ENCODE measurements at regions not wholly inside any gene's neighbourhood (a gene's known extent, or its start where the extent isn't known, plus 50 kb on each side); places are given as distances from the start of the nearest gene placed in this dataset.
"Not testable (repeated sequence)": the region's sequence is repeated elsewhere in the genome, so short reads cannot be mapped to it uniquely, and the experiment has no call there.

DNA sequence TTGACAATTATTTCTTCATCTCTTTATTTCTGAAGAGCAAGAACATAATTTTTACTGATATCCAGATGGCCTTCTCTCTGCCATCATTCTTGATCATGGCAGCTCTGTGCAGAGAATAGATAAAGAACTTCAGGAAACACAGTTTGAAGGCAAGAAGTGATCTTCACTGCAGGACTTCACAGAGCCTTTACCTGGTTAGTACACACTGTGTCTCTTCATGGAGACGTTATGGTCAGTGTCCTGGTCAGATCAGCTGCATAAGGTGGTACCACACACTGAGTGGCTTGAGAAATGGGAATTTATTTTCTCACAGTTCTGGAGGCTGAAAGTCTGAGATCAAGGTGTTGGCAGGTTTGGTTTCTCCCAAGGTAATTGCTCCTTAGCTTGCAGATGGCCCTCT, 129.5 kb downstream of the UTP18 start:
- no peak for DNase-seq

DNA sequence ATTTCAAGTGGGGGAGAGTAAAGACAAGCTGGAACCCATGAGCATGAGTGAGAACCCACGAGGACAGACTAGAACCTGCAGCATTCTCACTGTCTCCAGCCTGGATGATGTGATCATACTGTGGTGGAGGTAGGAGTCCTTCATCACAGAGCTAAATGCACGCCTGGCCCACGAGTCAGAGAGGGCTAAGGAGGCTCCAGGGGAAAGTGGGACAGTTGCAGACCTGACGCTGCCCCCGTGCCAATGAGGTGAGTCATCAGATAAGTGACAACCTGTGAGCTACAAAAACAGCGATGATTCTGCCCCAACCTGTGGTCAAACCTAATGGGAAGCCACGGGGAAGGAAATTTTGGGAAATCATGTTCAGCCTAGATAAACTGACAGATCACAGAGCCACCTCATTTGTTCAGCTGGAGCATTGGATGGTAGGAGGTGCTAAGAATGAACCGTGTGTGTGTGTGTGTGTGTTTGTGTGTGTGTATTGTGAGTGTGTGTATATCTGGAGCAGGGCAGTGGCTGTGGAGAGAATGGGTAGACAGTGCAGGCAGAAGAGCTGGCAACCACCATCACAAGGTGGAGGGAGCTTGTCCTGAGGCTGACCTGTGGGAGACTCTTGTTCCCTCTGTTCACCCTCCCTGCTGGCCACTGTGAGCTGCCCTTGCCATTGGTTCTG, 131.8 kb downstream of the UTP18 start:
- no peak for DNase-seq

DNA sequence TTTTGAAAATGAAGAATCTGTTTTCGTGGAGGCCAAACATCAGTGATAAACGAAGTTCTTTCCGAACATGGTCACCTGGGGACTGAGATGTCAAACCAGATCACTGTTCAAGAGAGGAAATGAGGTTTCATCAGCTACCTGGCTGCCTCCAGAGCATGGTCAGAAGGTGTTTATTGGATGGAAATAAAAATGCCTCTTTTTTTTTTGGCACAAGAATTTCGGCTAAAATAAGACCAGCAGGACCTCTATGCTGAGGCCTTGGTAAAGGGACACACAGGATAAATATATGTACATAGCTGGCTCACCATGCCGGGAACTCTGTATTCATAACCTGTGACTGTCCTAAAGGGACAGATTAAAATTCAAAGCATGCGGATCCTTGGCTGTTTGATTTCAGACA, 135.3 kb downstream of the UTP18 start:
- no peak for DNase-seq

DNA sequence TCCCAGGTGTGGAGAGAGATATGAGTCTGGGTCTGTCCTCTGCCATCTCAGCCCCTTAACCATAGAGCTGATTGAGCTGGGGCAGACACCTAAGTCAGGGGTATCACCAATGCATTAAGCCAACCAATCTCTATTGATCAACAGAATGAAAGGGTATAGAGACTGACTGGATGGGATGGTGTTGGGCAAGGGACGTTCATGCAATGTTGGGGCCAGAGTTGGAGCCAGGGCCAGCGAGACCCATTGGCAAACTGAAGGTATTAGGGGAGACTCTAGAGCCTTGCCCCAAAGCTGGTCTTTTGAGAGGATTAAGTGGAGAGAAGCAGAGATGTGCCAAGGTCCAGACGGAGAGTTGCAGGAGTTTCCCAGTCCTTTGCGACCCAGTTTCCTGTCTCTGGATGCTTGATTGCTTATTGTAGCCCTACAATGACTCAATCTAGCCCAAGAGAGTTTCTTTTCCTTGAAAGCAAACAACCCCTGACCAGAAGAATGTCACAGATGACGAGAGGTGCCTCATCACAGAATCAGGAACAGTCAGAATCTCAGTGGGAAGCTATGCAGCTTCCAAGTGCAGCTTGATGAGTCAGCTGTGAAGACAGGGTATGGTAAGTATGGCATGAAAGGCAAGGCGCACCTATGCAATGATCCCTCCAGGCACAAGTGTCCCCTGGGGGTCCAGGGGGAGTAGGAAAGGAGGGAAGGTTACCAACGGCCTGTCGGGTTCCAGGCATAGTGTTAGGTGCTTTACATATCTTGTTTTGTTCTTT, 137.2 kb downstream of the UTP18 start:
- DNase-seq, result no peak

DNA sequence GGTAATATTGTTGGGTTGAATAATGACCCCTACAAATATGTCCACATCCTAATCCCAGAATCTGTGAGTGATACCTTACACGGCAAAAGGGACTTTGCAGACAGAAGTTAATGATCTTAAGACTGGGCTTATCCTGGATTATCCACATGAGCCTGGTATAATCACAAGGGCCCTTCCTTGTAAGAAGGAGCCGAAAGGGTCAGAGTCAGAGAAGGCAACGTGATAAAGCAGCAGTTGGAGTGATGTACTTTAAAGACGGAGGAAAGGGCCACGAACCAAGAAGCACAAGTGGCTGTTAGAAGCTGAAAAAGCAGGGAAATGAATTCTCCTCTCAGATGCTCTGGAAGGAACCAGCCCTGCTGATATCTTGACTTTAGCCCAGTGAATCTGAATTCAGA, 137.8 kb downstream of the UTP18 start:
- no peak for DNase-seq

DNA sequence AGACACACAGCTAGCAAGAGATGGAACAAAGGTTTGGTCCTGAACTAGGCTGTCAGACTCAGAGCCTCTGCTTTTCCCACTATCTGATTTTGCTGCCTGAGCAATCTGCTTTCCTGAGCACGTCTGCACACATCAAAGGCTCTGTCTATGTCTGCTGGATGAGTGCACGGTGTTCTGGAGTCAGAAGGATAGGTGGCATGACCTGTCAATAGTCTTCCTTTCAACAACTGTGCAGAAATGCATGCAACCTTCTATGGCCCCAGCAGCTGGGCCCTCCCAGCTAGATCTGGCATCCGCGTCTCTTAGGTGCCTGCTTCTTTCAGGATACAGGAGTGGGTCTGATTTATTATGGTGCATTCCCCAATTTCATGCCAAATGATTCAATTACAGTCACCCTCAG, 138.3 kb downstream of the UTP18 start:
- DNase-seq, result no peak

DNA sequence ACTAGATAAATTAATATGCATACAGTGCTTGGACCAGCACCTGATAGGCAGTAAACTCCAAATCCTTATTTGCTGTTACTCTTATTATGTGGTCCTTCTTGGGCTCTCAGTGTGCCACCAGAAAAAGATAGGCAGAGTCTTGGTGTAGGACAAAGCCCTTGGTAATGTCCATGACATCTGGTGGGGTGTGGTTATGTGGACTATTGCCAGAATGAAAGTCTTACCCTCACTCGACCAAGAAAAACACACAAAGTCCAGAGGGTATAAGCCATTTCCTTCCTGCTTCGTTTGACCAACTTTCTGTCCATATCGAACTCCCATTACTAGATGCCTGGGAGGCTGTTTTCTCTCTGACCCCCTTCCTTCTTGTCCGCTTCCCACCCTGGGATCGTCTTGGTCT, 140.9 kb downstream of the UTP18 start:
- no peak for DNase-seq

DNA sequence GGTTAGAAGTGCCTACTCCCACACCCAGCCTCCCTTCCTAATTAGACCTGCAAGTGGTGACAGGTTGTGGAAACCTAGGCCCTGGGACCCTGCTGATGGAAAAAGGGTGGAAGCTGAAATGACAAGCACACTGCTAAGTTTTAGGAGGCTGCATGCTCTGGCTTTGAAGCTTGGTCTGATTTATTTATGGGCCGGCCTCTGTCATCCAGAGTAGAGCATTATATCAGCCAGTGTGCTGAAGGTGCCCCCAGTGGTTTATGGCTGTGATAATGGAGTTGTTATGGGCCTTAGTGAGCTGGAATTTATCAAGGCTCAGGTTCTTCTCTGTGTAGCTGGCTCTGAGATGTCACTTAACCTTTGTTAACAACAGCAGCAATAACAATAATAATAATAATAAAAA, 142.6 kb downstream of the UTP18 start:
- no peak for DNase-seq

DNA sequence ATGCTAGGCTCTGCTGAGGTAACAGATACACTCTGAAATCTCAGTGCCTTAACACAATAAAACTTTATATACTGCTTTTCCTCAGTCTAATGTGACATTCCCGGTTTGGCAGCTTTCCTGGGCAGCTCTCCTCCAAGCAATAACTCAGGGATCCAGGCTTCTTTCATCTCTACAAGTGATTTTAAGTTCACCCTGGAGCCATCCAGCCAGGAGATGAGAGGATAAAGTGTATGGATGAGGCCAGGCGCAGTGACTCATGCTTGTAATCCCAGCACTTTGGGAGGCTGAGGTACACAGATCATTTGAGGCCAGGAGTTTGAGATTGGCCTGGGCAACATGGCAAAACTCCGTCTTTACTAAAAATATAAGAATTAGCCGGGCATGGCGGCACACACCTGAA, 147.2 kb downstream of the UTP18 start:
- DNase-seq, result no peak

DNA sequence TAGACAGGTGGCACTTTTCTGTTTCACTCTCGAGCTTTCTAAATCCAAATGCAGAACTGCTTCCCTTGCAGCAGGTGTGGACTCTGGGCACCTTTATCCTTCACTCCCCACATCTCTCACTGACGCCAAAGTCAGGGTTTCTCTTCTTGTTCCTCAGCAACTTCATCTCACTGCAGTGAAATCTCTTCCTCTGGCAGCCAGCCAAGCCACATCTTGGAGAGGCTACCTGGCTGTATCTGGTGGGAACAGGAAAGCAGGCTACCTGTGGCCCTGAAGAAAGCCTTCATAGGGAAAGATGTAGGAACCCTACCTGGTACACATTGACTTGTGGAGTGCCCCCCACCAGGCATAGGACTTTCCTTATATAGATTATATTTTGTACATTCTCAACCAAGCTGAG, 159.1 kb downstream of the UTP18 start:
- no peak for DNase-seq

DNA sequence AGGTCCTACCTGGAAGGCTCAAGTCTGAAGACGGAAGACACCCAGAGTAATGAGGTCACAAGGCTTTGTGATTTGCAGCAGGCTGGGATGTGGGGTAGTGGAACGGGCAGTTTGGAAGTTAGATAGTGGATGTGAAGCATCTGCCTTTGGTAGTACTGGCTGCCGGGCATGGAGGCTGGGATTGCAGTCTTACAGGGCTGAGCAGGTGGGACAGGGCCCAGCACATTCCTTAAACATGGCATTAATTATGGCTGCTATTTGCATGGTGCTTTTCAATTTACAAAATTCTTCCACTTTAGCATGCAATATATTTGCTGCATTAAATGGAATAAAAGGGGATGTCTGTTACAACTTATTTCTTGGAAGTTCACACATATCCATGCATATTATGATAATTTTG, 161.2 kb downstream of the UTP18 start:
- no peak for DNase-seq

DNA sequence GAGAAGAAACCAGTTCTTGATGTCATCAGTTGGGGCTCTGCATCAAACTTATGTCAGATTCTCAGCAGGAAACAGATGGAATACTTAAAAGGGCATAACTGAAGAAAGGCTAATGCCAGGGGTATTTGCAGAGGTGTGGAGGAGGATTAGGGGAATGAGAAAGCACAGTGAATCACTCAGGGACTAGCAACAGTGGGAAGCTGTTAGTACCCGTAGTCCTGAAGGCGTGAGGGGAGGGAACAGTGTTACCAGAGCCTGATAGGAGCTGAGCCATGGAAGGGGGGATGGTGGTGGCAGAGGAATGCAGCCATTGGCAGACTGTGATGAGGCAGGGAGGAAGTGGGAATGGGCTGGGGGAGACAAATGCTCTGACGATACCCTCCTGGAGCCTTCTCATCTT, 162.3 kb downstream of the UTP18 start:
- no peak for DNase-seq

DNA sequence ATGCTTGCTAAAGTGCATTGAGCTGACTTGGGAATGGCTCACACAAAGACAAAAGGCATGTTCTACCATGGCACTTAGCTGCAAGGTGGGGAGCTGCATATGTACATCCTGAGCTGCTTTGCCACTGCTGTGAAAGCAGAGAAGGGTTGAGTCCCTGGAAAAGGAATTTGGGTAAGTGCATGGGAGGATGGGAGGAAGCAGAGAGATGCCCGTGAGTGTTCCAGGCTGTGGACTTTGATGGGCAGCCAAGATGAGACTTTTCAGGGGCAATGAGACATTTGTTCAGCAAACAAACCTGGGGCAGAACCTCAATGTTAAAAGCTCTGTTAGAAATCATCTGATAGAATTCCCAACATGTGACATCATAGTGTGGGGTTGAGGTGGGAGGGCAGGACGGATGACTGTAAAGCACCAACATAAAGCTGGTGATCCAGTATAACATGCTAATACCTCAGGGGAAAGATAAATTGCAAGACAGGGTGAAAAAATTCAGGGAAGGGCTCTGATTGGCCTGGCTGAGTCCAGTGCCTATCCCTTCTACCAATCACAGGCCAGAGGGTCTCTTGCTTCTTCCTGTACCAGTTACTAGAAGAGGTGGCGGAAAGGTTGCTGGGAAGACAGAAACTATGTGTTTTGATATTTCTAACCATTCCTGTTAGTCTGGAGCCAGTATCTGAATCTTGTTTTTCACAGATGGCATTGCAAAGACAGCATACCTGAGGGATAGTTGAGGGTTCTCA, 163.2 kb downstream of the UTP18 start:
- DNase-seq, result no peak

DNA sequence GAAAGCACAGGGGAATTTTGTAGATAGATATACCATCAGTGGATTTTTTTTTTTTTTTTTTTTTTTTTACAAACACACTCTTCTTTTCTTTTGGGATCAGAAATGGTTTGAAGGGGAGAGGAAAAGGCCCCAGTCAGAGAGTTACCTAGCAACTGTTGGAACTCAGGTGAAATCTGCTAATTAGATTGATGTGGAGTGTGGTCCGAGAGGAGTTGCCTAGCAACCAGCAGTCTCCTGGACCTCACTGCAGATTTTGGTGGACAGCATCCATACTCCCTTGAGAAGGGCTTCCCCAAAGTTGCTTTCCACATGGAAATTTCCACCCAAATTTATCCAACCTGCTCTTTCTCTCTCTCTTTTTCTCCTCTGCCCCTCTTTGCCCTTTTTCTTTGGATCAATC, 165.4 kb downstream of the UTP18 start:
- no peak for DNase-seq

DNA sequence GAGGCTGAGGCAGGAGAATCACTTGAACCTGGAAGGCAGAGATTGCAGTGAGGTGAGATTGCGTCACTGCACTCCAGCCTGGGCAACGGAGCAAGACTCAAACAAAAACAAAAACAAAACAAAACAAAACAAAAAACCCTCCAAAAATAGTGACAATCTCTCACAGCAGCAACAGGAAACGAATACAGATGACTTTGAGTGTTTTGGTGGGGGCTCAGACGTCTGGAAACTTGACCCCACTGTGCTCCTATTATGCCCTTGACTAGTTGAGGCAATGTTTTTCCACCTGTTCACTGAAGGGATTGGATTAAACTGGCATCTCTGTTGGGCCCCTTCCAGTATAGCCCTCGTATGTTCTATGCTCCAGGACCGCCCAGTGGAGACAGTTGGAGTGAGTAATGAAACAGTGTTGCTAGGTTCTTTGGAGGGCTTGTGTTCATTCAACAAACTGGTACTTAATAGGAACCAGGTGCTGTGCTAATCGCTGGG, 167.0 kb downstream of the UTP18 start:
- DNase-seq, result peak; percentile 29

DNA sequence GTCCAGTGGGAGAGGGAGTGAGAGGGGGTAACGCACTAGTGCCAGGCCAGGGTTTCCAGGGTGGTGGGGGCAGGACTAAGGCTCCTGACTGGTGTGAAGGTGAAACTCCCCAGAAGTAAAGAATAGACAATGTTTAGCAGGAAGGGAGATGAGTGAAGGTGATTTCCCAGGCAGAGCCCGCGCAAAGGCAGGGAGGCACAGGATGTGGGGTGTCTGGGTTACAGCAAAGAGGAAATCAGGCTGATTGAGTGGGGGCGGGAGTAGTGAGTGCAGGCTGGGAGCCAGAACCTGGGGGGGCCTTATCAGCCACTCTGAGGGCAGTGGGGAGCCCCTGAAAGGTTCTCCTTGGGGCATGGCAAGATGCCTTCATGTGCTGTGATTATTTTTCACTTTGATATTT, 167.5 kb downstream of the UTP18 start:
- peak; percentile 78 for DNase-seq

DNA sequence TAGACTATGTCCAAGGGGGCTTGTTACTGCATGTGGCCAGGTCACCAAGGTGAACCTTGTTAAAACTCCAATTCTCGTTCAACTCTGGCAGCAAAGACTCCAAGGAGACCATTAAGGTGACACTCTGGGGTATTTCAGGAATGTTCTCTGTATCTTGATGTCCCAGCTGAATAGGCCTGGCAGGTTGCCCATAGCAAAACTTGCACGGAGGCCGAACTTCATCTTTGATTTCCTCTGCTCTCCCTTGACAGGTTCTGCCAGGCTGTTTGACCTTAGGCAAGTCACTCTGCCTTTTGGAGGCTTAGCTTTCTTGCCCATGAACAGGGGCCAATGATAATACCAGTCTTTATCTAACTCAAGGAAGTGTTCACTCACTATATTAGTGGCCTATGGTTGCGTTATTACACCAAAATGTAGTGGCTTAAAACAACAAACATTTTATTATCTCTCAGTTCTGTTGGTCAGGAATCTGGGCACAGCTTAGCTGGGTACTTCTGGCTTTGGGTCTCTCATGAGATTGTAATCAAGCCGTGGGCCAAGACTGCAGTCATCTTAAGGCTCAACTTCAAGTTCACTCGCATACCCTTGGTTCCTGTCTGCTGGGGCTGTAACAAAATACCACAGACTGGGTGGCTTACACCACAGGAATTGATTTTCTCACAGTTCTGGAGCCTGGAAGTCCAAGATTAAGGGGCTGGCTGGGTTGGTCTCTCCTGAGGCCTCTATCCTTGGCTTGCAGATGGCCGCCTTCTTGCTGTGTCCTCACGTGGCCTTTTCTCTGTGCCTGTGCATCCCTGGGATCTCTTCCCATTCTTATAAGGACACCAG, 168.5 kb downstream of the UTP18 start:
- DNase-seq, result no peak

DNA sequence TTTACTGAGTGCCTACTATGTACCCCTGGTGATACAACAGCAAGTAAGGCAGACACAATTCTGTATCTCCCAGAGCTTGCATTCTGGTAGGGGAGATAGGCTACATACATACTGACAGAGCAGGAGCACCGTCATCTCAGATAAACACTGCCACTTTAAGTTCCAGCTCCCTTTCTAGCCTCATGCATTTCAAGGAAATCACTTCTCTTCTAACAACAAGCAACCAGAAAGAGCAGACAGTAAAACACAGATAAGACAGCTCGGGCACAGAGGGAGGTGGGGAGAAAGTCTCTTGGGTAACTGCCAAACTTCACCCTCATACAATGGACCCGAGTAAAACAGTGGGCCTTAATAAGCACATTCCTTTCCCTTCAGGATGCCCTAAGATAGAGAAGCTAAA, 169.6 kb downstream of the UTP18 start:
- not testable (repeated sequence) for DNase-seq

DNA sequence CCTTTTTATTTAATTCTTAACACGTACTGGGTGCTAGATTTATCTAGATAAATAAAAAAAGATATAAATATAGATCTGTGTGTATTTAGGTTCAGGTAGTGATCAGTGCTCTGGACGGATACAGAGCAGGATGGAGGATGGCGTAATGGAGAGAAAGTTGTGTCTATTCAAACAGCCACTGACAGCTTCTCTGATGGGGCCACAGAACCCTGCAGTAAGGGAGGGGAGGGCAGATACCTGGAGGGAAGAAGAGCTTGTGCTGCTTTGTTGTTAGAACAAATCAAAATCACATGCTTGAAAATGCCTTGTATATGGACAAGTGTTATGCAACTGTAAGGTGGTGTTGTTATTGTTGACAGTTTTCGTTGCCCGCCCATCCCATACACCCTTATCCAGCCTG, 170.2 kb downstream of the UTP18 start:
- no peak for DNase-seq

DNA sequence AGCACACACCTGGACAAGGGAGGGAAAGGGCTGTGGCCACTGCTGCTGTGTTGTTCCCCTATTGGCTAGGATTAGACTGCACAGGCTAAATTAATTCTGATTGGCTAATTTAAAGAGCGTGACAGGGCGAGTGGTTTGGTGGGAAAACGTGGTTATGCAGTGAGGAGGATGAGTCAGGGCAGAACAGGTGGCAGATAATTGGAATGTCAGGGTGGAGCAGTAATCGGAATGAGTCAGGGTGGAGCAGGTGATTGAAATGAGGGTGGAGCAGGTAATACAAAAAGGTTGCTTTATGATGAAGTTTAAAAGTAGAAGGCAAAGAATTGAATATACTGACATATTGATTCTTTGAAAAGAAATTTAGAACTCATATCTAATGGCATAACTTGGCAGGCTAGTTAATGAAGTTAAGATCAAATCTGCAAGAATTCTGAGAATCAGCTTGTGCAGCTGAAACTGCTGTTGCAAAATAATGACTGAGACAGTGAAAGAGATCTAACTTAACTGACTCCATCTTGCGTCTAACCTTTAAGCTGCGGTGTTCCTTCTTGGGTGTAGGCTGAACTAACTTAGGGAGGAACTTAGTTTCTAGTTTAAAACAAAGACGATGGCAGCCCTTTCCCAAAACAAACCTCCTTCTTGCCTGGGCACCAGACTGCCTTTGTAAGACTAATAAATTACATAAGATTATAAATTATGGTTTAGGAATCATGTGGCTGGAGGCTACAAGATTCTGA, 174.3 kb downstream of the UTP18 start:
- no peak for DNase-seq

DNA sequence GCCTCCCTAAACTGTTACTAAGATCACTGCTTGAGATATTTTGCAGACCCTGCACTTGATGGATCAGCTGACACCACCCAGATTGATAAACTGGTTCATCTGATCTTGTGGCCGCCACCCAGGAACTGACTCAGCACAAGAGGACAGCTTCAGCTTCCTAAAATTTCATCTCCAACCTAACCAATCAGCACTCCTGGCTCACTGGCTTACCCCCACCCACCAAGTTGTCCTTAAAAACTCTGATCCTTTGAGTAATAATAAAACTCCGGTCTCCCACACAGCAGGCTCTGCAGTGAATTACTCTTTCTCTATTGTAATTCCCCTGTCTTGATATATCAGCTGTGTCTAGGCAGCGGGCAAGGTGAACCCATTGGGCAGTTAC, 174.8 kb downstream of the UTP18 start:
- DNase-seq, result peak; percentile 23

DNA sequence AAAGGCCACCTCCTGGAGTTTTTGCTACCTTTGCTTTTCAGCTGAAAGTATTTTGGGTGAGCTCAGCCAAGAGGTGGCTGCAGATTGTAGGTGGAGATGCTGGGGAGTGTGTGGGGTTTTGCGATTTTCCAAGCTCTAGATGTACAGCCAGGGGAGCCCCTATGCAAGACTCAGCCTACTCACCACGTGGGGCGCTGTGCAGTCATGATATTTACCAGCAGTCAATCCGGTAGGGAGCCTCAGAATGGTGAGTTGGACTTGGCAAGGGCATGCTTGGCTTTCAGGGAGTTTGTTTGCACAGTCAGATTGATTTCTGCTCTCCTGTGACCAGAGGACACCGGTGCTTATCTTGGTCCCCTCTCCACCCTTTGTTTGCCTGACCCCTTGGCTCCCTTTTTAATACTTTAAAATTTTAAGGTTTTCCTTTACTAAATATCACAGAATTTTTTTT, 175.3 kb downstream of the UTP18 start:
- peak; percentile 26 for DNase-seq
